GM12878 (cell line): ENCODE measurements at regions not wholly inside any gene's neighbourhood (a gene's known extent, or its start where the extent isn't known, plus 50 kb on each side); places are given as distances from the start of the nearest gene placed in this dataset.

Experiments used
- ATAC-seq: fragments of 200-7000 bp; cut with Tn5 transposase; 3 replicates; pipeline ENCODE4 v1.9.1; 2020; ENCODE audit warnings: mild to moderate bottlenecking, moderate library complexity
- BruUV-seq: library from RNA; stranded (reverse); fragments of 400-500 nt; replicated peaks from 2 replicates; lab custom pipeline; 2021; lab: Mats Ljungman, UMichigan
- CTCF ChIA-PET: fragments of 300-600 bp; sonication (Branson Sonifier 250); formaldehyde crosslinking; extraction: SDS; loops from one replicate; lab custom pipeline; 2021; ENCODE audit warnings: inconsistent platforms; lab: Yijun Ruan, JAX
- POLR2A ChIA-PET: fragments of 350-600 bp; formaldehyde crosslinking; extraction: SDS; loops from one replicate; lab custom pipeline; 2021; ENCODE audit warnings: inconsistent platforms; lab: Charles Lee
- RAD21 ChIA-PET: fragments of 300-600 bp; sonication (Branson Sonifier 250); formaldehyde crosslinking; loops from one replicate; lab custom pipeline; 2023; ENCODE audit warnings: antibody characterized with exemption; ENCODE audit not compliant: unreplicated experiment; lab: Charles Lee
- SMC1A ChIA-PET: fragments of 300-600 bp; sonication (Branson Sonifier 250); formaldehyde crosslinking; loops from one replicate; lab custom pipeline; 2023; ENCODE audit not compliant: unreplicated experiment, uncharacterized antibody; lab: Charles Lee
- DNase-seq: peaks from one replicate; pipeline ENCODE4 v3.0.0-alpha.2; 2011; ENCODE audit warnings: low read depth, low spot score
- FAIRE-seq: peaks from 3 replicates; lab custom pipeline; 2011; peaks lifted over from hg19 to GRCh38; lab: Jason Lieb, UNC
- H2AFZ ChIP-seq: 2 replicates; pipeline ENCODE4 v1.6.0; 2011; ENCODE audit warnings: low read depth, low read length, control low read depth; ENCODE audit not compliant: control insufficient read depth
- H3K27ac ChIP-seq: 2 replicates; pipeline ENCODE4 v1.5.1; 2011; ENCODE audit warnings: control low read depth; ENCODE audit not compliant: control insufficient read depth, insufficient read depth
- H3K27me3 ChIP-seq, 2 experiments: replicated peaks in 1 of 2; 2 replicates each; pipeline versions ENCODE4 v1.6.0 to v1.6.1; 2011; ENCODE audit warnings: low read length in 1 of 2; ENCODE audit not compliant: control insufficient read depth in 2 of 2, insufficient read depth in 2 of 2
- H3K36me3 ChIP-seq, 2 experiments: 2 replicates each; pipeline ENCODE4 v1.5.1; 2011; ENCODE audit warnings: low read length in 1 of 2; ENCODE audit not compliant: control insufficient read depth in 2 of 2, insufficient read depth in 2 of 2
- H3K4me1 ChIP-seq: 2 replicates; pipeline ENCODE4 v1.6.1; 2011; ENCODE audit warnings: mild to moderate bottlenecking, low read length, moderate library complexity, mixed read lengths; ENCODE audit not compliant: control insufficient read depth, insufficient read depth
- H3K4me2 ChIP-seq: 2 replicates; pipeline ENCODE4 v1.6.0; 2011; ENCODE audit warnings: control low read depth; ENCODE audit not compliant: control insufficient read depth, insufficient read depth
- H3K4me3 ChIP-seq: fragments of 200-600 bp; sonication (generic); 2 replicates; pipeline ENCODE4 v1.5.1; 2016
- H3K79me2 ChIP-seq: 2 replicates; pipeline ENCODE4 v1.6.0; 2011; ENCODE audit warnings: low read length; ENCODE audit not compliant: control insufficient read depth, insufficient read depth
- H3K9ac ChIP-seq: 2 replicates; pipeline ENCODE4 v1.8.0; 2011; ENCODE audit warnings: low read length, control low read depth, mixed read lengths; ENCODE audit not compliant: control insufficient read depth, insufficient read depth
- H3K9me3 ChIP-seq: replicated peaks from 3 replicates; pipeline ENCODE4 v1.5.1; 2011; ENCODE audit warnings: mild to moderate bottlenecking, low read length; ENCODE audit not compliant: control insufficient read depth, insufficient read depth
- H4K20me1 ChIP-seq: 2 replicates; pipeline ENCODE4 v1.6.0; 2011; ENCODE audit not compliant: control insufficient read depth, insufficient read depth
- BRCA1 ChIP-seq: IDR thresholded peaks from 2 replicates; pipeline ENCODE4 v1.6.1; 2011; ENCODE audit warnings: low read depth, low read length, improper control_type of control experiment
- ETV6 ChIP-seq, 2 experiments: fragments of 450-650 bp in 1 of 2; IDR thresholded peaks in 1 of 2; conservative IDR thresholded peaks in 1 of 2; 2 replicates each; pipeline ENCODE4 v1.6.1; 2014; ENCODE audit warnings: antibody characterized with exemption in 1 of 2, borderline replicate concordance in 1 of 2, low read depth in 1 of 2, mild to moderate bottlenecking in 1 of 2, moderate library complexity in 1 of 2
- FOXK2 ChIP-seq: fragments of 450-650 bp; IDR thresholded peaks from 2 replicates; pipeline ENCODE4 v1.6.1; 2017; ENCODE audit warnings: mild to moderate bottlenecking, moderate library complexity
- JUNB ChIP-seq: IDR thresholded peaks from 2 replicates; pipeline ENCODE4 v1.6.1; 2016; ENCODE audit warnings: antibody characterized with exemption, mild to moderate bottlenecking
- MEF2A ChIP-seq: IDR thresholded peaks from 2 replicates; pipeline ENCODE4 v1.6.1; 2011; ENCODE audit warnings: low read depth, mild to moderate bottlenecking, low read length, moderate library complexity; ENCODE audit not compliant: insufficient read depth
- NR2C1 ChIP-seq: fragments of 450-650 bp; IDR thresholded peaks from 2 replicates; pipeline ENCODE4 v1.6.1; 2017; ENCODE audit warnings: antibody characterized with exemption, mild to moderate bottlenecking, moderate library complexity
- NR2F1 ChIP-seq: fragments of 450-650 bp; conservative IDR thresholded peaks from 2 replicates; pipeline ENCODE4 v1.6.1; 2017; ENCODE audit warnings: mild to moderate bottlenecking
- RAD21 ChIP-seq: IDR thresholded peaks from 2 replicates; pipeline ENCODE4 v1.6.1; 2011; ENCODE audit warnings: mild to moderate bottlenecking, low read depth, low read length, moderate library complexity; ENCODE audit not compliant: insufficient read depth
- WGBS: methylation state at CpG from one replicate; pipeline ENCODE4 v1.1.6; 2016; ENCODE audit warnings: low lambda C conversion rate; ENCODE audit not compliant: insufficient replicate concordance, insufficient coverage; ENCODE audit errors: missing lambda C conversion rate; 5-methylcytosine and 5-hydroxymethylcytosine counted together
- in situ Hi-C: fragments of 300-500 bp; cut with MboI; formaldehyde crosslinking; loops from 9 replicates; pipeline ENCODE4 v1.14.3; 2018; ENCODE audit warnings: mixed read lengths
- intact Hi-C: fragments of 100-400 bp; cut with micrococcal nuclease; formaldehyde crosslinking; loops from one replicate; pipeline ENCODE4 v1.14.2; 2022; ENCODE audit not compliant: unreplicated experiment
- TF ChIP-seq, protein P1 (sequence below): fragments of 450-650 bp; IDR thresholded peaks from 2 replicates; pipeline ENCODE4 v1.6.1; 2017; ENCODE audit warnings: mild to moderate bottlenecking, moderate library complexity
- TF ChIP-seq, protein P2 (sequence below): fragments of 450-650 bp; formaldehyde crosslinking; IDR thresholded peaks from 2 replicates; pipeline ENCODE4 v1.5.0; 2022; ENCODE audit warnings: mild to moderate bottlenecking, missing genetic modification characterization
- TF ChIP-seq, protein P3 (sequence below): fragments of 450-650 bp; IDR thresholded peaks from 2 replicates; pipeline ENCODE4 v1.6.1; 2016; ENCODE audit warnings: mild to moderate bottlenecking
- TF ChIP-seq, protein P4 (sequence below): IDR thresholded peaks from 2 replicates; pipeline ENCODE4 v1.6.1; 2011; ENCODE audit warnings: borderline replicate concordance, low read depth, mild to moderate bottlenecking, moderate library complexity, low read length; ENCODE audit not compliant: insufficient read depth, poor library complexity, severe bottlenecking
- TF ChIP-seq, protein P5 (sequence below): fragments of 450-650 bp; IDR thresholded peaks from 2 replicates; pipeline ENCODE4 v1.6.1; 2017; ENCODE audit warnings: borderline replicate concordance

- ChIA-PET CTCF (no interaction called here), RAD21 (no interaction called here), POLR2A (no interaction called here), SMC1A (no interaction called here)
- Histone ChIP-seq H3K4me2 (no peak overlapping the region), H3K4me1 (no peaks in the 10 kb centered on the region), H3K36me3 (no peaks in the 10 kb centered on the region), H3K79me2 (no peaks in the 10 kb centered on the region), H3K9me3 (no peaks in the 10 kb centered on the region; the same call in 2 of the 3 replicates), H4K20me1 (no peaks in the 10 kb centered on the region), H2AFZ (no peak overlapping the region), H3K4me3 (no peak overlapping the region), H3K27me3 (no peaks in the 10 kb centered on the region), H3K9ac (no peak overlapping the region), H3K27ac (no peak overlapping the region)
- ATAC-seq, result no peak
- DNase-seq, result no peak
- BruUV-seq, result no TSS peak
- in situ Hi-C loops, result no loop called here
- 70% methylated on average over 2 of the region's 2 CpGs for WGBS
- no peak for FAIRE-seq
- intact Hi-C loops, result no loop called here
- TF ChIP-seq BRCA1 (no peak), MEF2A (no peak), FOXK2 (no peak), NR2F1 (no peak), RAD21 (no peak), JUNB (no peak), NR2C1 (no peak), ETV6 (conservative IDR thresholded peaks at IDR 0.05 in 1 of 2, IDR thresholded peaks at IDR 0.05 in 1 of 2; ENCODE audit: borderline replicate concordance in 1 of 2, low read depth in 1 of 2) (no peak)
- TF ChIP-seq, protein P1, sequence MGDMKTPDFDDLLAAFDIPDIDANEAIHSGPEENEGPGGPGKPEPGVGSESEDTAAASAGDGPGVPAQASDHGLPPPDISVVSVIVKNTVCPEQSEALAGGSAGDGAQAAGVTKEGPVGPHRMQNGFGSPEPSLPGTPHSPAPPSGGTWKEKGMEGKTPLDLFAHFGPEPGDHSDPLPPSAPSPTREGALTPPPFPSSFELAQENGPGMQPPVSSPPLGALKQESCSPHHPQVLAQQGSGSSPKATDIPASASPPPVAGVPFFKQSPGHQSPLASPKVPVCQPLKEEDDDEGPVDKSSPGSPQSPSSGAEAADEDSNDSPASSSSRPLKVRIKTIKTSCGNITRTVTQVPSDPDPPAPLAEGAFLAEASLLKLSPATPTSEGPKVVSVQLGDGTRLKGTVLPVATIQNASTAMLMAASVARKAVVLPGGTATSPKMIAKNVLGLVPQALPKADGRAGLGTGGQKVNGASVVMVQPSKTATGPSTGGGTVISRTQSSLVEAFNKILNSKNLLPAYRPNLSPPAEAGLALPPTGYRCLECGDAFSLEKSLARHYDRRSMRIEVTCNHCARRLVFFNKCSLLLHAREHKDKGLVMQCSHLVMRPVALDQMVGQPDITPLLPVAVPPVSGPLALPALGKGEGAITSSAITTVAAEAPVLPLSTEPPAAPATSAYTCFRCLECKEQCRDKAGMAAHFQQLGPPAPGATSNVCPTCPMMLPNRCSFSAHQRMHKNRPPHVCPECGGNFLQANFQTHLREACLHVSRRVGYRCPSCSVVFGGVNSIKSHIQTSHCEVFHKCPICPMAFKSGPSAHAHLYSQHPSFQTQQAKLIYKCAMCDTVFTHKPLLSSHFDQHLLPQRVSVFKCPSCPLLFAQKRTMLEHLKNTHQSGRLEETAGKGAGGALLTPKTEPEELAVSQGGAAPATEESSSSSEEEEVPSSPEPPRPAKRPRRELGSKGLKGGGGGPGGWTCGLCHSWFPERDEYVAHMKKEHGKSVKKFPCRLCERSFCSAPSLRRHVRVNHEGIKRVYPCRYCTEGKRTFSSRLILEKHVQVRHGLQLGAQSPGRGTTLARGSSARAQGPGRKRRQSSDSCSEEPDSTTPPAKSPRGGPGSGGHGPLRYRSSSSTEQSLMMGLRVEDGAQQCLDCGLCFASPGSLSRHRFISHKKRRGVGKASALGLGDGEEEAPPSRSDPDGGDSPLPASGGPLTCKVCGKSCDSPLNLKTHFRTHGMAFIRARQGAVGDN, result no peak
- TF ChIP-seq, protein P2, sequence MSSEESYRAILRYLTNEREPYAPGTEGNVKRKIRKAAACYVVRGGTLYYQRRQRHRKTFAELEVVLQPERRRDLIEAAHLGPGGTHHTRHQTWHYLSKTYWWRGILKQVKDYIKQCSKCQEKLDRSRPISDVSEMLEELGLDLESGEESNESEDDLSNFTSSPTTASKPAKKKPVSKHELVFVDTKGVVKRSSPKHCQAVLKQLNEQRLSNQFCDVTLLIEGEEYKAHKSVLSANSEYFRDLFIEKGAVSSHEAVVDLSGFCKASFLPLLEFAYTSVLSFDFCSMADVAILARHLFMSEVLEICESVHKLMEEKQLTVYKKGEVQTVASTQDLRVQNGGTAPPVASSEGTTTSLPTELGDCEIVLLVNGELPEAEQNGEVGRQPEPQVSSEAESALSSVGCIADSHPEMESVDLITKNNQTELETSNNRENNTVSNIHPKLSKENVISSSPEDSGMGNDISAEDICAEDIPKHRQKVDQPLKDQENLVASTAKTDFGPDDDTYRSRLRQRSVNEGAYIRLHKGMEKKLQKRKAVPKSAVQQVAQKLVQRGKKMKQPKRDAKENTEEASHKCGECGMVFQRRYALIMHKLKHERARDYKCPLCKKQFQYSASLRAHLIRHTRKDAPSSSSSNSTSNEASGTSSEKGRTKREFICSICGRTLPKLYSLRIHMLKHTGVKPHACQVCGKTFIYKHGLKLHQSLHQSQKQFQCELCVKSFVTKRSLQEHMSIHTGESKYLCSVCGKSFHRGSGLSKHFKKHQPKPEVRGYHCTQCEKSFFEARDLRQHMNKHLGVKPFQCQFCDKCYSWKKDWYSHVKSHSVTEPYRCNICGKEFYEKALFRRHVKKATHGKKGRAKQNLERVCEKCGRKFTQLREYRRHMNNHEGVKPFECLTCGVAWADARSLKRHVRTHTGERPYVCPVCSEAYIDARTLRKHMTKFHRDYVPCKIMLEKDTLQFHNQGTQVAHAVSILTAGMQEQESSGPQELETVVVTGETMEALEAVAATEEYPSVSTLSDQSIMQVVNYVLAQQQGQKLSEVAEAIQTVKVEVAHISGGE (CRISPR knock-in tag), result no peak
- TF ChIP-seq, protein P3, sequence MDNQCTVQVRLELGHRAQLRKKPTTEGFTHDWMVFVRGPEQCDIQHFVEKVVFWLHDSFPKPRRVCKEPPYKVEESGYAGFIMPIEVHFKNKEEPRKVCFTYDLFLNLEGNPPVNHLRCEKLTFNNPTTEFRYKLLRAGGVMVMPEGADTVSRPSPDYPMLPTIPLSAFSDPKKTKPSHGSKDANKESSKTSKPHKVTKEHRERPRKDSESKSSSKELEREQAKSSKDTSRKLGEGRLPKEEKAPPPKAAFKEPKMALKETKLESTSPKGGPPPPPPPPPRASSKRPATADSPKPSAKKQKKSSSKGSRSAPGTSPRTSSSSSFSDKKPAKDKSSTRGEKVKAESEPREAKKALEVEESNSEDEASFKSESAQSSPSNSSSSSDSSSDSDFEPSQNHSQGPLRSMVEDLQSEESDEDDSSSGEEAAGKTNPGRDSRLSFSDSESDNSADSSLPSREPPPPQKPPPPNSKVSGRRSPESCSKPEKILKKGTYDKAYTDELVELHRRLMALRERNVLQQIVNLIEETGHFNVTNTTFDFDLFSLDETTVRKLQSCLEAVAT, result no peak
- TF ChIP-seq, protein P4, sequence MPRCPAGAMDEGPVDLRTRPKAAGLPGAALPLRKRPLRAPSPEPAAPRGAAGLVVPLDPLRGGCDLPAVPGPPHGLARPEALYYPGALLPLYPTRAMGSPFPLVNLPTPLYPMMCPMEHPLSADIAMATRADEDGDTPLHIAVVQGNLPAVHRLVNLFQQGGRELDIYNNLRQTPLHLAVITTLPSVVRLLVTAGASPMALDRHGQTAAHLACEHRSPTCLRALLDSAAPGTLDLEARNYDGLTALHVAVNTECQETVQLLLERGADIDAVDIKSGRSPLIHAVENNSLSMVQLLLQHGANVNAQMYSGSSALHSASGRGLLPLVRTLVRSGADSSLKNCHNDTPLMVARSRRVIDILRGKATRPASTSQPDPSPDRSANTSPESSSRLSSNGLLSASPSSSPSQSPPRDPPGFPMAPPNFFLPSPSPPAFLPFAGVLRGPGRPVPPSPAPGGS, result no peak
- TF ChIP-seq, protein P5, sequence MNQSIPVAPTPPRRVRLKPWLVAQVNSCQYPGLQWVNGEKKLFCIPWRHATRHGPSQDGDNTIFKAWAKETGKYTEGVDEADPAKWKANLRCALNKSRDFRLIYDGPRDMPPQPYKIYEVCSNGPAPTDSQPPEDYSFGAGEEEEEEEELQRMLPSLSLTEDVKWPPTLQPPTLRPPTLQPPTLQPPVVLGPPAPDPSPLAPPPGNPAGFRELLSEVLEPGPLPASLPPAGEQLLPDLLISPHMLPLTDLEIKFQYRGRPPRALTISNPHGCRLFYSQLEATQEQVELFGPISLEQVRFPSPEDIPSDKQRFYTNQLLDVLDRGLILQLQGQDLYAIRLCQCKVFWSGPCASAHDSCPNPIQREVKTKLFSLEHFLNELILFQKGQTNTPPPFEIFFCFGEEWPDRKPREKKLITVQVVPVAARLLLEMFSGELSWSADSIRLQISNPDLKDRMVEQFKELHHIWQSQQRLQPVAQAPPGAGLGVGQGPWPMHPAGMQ, result no peak
Observed at GRCh38 chr10:4199196-4199595, 414.2 kb upstream of the KLF6 start.
